ENCODE measurements at regions not wholly inside any gene's neighbourhood (a gene's known extent, or its start where the extent isn't known, plus 50 kb on each side); places are given as distances from the start of the nearest gene placed in this dataset.
A peak's percentile ranks its signal among the peaks of the same experiment; 100 is the strongest.
"Not testable (repeated sequence)": the region's sequence is repeated elsewhere in the genome, so short reads cannot be mapped to it uniquely, and the experiment has no call there.

GRCh38 chr7:79646278-79646677 lies 192.8 kb upstream of the MAGI2 start:
- DNase-seq (ENCODE audit: low read depth in 2 of 2): no peak

- no peak for DNase-seq (ENCODE audit: low read depth in 2 of 2)
Observed at GRCh38 chr7:79636849-79637248, 183.4 kb upstream of the MAGI2 start.

- DNase-seq (ENCODE audit: low read depth in 2 of 2): not testable (repeated sequence)
Observed at GRCh38 chr7:79625921-79626320, 172.5 kb upstream of the MAGI2 start.

DNA sequence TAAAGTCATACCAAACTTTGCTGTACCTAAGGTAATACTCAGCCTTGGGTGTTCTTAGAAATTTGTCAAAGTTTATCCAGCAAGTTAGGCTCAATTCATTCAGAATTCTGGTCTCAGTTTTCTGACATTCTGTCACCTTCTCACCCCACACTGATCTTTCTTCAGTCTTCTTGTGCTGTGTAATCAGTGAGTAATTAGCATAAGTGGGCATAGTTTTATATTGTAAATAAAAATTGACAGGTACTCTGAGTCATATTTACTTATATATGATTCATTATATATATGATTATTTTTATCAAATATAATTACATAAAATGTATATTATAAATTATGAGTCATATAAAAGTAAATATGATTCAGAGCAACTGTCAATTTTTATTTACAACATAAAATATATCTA lies 170.9 kb upstream of the MAGI2 start:
- DNase-seq (ENCODE audit: low read depth in 2 of 2): no peak

DNA sequence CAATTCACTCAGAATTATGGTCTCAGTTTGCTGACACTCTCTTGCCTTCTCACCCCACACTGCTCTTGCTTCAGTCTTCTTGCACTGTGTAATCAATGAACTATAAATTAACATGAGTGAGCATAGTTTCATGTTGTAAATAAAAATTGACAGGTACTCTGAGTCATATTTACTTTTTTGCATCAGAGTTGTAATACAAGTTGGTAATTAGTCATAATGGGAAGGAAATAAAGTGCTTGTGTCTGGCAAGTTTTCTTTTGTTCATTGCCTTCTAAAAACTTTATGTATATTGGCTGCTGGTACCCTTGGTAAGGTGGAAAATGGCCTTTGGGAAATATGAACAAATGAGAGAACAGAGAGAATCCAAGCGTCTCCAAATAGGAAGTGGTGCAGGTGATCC lies 169.3 kb upstream of the MAGI2 start:
- peak; percentile 23 to 42 for DNase-seq (ENCODE audit: low read depth in 2 of 2)

DNA sequence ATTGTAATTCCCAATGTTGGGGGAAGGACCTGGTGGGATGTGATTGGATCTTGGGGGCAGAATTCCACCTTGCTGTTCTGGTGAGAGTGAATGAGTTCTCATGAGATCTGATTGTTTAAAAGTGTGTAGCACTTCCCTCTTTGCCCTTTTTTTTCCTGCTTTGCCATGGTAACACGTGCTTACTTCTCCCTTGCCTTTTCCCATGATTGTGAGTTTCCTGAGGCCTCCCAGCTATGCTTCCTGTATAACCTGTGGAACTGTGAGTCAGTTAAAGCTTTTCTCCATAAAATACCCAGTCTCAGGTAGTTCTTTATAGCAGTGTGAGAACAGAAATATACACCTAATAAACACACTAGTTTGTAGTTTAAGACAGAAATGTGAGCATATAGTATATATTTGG lies 166.8 kb upstream of the MAGI2 start:
- DNase-seq (ENCODE audit: low read depth in 2 of 2): peak; percentile 86 to 95

DNA sequence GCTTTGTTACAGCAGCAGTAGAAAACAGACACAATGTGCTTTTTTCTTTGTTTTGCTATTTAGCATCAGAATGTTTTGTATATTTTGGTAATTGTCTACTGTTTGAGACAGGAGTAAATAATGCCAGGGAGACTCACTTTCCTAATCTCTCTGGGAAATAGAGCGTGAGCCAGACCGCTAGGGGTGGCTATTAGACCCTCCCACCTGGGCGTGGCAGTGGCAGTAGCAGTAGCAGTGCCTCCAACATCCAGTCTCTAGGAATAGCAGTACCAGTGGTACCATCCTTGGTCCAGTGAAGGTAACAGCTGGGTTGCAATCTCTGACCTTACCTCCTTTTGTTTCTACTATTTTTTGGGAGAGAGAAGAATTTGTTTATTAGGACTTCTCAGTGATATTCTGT lies 165.7 kb upstream of the MAGI2 start:
- DNase-seq (ENCODE audit: low read depth in 2 of 2): no peak

- no peak for DNase-seq (ENCODE audit: low read depth in 2 of 2)
Observed at GRCh38 chr7:79615871-79616640, 162.6 kb upstream of the MAGI2 start.

DNA sequence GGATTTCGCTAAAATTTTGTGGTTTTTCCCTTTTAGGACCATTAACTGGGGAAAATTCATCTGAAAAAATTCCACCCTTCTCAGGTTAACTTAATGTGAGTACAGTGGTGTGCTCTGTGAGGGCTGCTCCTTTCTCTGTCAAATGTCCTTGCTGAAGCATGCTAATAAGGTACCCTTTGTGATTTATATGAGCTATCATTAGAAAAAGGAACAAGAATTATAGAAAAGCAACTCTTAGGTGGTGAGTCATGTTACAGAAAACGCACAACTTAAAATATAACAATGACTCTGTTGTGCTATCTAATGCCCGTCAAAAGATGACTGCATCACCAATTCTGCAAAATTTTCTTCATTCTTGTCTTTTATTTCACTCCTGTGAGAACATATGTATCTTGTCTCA lies 162.0 kb upstream of the MAGI2 start:
- DNase-seq (ENCODE audit: low read depth in 2 of 2): no peak

DNA sequence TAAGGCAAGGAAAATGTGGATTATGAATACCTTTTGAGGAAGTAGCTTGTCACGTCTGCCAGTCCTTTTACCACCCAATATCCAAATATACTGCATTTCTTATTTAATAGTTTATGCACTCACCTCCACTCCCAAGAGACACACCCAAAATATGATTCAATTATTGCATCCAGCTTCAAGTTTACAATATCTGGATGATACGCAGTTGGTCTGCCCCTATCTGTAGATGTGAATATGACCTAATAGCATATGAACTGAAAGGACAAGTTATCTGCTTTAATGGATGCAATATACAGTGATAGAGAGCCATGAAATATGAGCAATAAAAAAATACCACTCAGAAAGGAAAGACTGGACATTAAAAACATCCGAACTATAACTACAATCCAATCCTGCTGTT lies 159.4 kb upstream of the MAGI2 start:
- no peak for DNase-seq (ENCODE audit: low read depth in 2 of 2)

- DNase-seq (ENCODE audit: low read depth in 2 of 2): peak; percentile 5 to 55
Observed at GRCh38 chr7:79612022-79612421, 158.6 kb upstream of the MAGI2 start.

DNA sequence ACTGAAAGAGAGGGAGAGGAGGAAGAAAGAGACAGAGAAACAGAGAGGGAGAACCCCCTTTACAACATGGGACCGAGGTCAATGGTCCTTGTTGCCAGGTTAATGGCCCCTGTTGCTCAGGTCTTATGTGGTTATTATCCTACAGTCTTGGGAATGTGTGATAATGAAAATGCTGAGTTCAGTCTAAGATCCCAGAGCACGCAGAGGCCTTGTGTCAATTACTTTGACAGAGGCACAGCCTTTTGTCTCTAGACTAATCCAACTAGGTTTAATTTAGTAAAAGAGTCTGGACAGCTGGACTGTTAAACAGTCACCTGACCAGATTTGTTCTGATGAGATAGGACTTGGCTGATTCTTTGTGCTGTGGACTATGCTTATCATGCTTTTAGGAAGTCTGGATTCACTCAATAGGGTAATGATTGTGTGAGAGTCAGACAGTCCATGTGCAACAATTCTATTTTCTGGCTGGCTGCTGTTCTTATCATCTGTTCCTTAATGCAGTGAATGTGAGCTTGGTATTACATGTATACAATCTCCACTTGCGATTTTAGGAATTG lies 157.4 kb upstream of the MAGI2 start:
- DNase-seq (ENCODE audit: low read depth in 2 of 2): no peak

- no peak for DNase-seq (ENCODE audit: low read depth in 2 of 2)
Observed at GRCh38 chr7:79610313-79610712, 156.8 kb upstream of the MAGI2 start.

DNA sequence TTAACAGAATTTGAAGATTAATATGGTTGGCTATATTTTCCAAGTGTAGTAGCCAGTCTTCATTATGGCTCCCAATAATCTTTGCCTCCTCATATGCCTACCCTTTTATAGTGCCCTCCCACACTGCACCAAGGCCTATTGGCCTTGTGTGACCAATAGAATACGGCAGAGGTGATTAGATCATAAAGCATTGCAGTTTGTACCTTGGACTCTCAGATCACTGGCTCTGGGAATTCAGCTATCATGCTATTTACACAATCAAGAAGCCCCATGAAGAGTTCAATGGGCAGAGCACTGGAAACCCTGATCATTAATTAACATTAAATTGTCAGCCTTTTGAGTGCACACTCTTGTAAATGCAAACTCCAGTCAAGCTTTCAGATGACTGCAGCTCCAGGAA lies 154.5 kb upstream of the MAGI2 start:
- DNase-seq (ENCODE audit: low read depth in 2 of 2): no peak

- no peak for DNase-seq (ENCODE audit: low read depth in 2 of 2)
Observed at GRCh38 chr7:79604841-79605240, 151.4 kb upstream of the MAGI2 start.

- no peak for DNase-seq (ENCODE audit: low read depth in 2 of 2)
Observed at GRCh38 chr7:79598351-79598750, 144.9 kb upstream of the MAGI2 start.

- DNase-seq (ENCODE audit: low read depth in 2 of 2): peak; percentile 29 to 30
Observed at GRCh38 chr7:79594671-79595070, 141.2 kb upstream of the MAGI2 start.

DNA sequence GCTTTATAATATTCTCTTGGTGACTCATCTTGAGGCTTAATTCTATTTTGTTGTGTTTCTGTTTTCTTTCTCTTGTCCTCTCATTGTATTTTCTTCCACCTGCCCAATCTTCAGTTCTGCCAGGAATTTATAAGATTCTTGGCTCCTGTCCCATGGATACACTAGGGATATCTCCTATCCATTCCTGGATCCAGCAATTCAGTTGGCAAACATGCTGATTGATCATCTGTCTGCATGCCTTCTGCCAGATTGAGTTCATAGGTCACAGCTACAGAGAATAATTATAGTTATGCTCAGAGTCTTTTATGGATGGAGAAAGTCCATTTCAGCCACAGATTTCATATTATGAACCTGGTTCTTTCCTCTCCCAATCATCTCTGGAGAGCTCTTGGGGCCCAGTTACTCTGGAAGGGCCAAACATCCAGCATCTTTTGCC lies 140.4 kb upstream of the MAGI2 start:
- peak in 1 of 2 donors; percentile 48 for DNase-seq (ENCODE audit: low read depth in 2 of 2)

DNA sequence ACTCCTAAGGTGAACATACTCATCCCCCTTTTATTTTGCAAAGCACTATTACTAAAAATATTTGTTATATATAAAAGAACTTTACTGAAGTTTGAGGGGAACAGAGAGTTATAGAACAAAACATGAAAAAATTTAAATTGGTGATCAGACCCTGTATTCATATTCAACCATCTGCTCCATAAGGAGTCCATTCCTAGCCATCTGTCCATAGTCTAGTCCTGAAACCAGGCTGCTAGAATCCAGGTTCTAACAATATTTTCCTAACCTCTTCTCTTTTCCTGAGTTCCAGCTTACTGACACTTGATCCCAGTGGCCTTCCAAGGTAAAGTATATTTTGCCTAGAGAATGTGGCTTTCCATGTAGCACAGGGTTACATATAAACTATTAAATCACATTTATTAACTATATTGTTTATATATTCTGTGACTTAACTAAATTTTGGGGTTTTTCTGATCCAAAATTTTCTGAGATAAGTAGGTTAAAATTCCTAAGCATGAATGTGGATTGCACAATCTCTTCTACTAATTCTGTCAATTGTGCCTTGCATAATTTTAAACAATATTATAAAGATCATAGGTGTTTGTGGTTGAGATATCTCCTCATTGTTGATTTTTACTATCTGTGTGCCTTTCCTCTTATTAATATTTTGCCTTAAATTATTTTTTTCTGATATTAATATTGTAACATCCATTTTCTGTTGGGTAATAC lies 137.6 kb upstream of the MAGI2 start:
- DNase-seq (ENCODE audit: low read depth in 2 of 2): no peak

- no peak for DNase-seq (ENCODE audit: low read depth in 2 of 2)
Observed at GRCh38 chr7:79590391-79590790, 136.9 kb upstream of the MAGI2 start.

DNA sequence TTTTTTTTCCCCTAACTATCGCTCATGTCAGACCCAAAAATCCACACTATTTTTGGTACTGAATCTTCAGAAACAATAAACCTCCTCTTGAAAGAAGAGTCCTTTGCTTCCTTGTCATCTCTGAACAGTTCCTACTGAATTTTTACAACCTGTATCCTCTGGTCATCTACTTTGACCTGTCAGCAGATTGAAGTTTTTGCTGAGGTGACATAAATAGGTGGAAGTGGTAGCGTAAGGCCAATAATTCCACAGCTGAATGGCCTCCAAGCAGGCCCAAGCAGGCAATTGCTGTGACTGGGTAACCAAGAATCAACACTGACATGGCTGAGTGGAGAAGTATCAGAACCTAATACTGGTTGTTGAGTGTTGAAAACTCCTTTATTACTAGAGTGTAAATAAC lies 117.4 kb upstream of the MAGI2 start:
- no peak for DNase-seq (ENCODE audit: low read depth in 2 of 2)

- DNase-seq (ENCODE audit: low read depth in 2 of 2): no peak
Observed at GRCh38 chr7:79563821-79564522, 110.5 kb upstream of the MAGI2 start.
